ENCODE measurements at regions not wholly inside any gene's neighbourhood (a gene's known extent, or its start where the extent isn't known, plus 50 kb on each side); places are given as distances from the start of the nearest gene placed in this dataset.

DNA sequence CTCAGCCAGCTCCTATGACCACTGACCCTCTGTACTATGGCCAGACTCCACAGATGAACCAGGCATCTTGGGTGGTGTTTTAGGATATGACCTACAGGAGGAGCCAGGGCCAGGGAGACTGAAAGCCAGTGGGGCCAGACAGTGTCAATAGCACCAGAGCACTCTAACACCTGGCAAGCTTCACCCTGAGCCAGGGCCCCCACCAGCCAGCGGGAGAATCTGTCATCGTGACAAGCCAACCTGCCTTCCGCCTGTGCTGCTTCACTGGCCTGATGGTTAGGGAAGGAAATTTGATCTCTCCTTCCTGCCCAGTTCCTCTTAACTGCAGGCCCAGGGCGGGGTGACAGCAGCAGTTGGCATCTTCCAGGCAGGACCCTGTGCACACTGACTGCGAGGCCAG, 222.4 kb downstream of the UQCRFS1 start:
- BruUV-seq (replicated peaks) = no TSS peak
- SMC1A ChIA-PET (ENCODE audit: uncharacterized antibody, unreplicated experiment) = no interaction called here
- 23% methylated on average over 5 of the region's 5 CpGs for WGBS (ENCODE audit: insufficient coverage, insufficient replicate concordance, low lambda C conversion rate, missing lambda C conversion rate)

GRCh38 chr19:28989739-28990138, 223.2 kb downstream of the UQCRFS1 start:
- no peak overlapping the region for H2AFZ ChIP-seq (ENCODE audit: control insufficient read depth, low read depth, low read length)
- ATAC-seq (no peak), DNase-seq (ENCODE audit: low read depth, low spot score) (no peak), FAIRE-seq (no peak)
- no peak overlapping the region for H3K9ac ChIP-seq (ENCODE audit: control insufficient read depth, insufficient read depth, low read length)
- ChIA-PET RAD21 (ENCODE audit: unreplicated experiment) (no interaction called here), SMC1A (ENCODE audit: uncharacterized antibody, unreplicated experiment) (no interaction called here), CTCF (no interaction called here), POLR2A (no interaction called here)
- H3K4me1 ChIP-seq (ENCODE audit: control insufficient read depth, insufficient read depth, low read length) = no peaks in the 10 kb centered on the region
- H3K4me3 ChIP-seq = no peak overlapping the region
- H4K20me1 ChIP-seq (ENCODE audit: control insufficient read depth, insufficient read depth) = no peaks in the 10 kb centered on the region
- in situ Hi-C loops (cut with MboI) = no loop called here
- no TSS peak for BruUV-seq (replicated peaks)
- WGBS (ENCODE audit: insufficient coverage, insufficient replicate concordance, low lambda C conversion rate, missing lambda C conversion rate) = 13% methylated on average over 6 of the region's 6 CpGs
- no peaks in the 10 kb centered on the region for H3K79me2 ChIP-seq (ENCODE audit: control insufficient read depth, insufficient read depth, low read length)
- H3K36me3 ChIP-seq (ENCODE audit: control insufficient read depth in 2 of 2, insufficient read depth in 2 of 2, low read length in 1 of 2) = no peaks in the 10 kb centered on the region
- H3K4me2 ChIP-seq (ENCODE audit: control insufficient read depth, insufficient read depth) = no peak overlapping the region
- H3K27me3 ChIP-seq (replicated peaks in 1 of 2; ENCODE audit: control insufficient read depth in 2 of 2, insufficient read depth in 2 of 2, low read length in 1 of 2) = no peaks in the 10 kb centered on the region
- TF ChIP-seq, protein P1, sequence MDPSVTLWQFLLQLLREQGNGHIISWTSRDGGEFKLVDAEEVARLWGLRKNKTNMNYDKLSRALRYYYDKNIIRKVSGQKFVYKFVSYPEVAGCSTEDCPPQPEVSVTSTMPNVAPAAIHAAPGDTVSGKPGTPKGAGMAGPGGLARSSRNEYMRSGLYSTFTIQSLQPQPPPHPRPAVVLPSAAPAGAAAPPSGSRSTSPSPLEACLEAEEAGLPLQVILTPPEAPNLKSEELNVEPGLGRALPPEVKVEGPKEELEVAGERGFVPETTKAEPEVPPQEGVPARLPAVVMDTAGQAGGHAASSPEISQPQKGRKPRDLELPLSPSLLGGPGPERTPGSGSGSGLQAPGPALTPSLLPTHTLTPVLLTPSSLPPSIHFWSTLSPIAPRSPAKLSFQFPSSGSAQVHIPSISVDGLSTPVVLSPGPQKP (IDR thresholded peaks at IDR 0.05; ENCODE audit: low read depth, low read length) = no peak
- no peak for TF ChIP-seq MYC (IDR thresholded peaks at IDR 0.05; ENCODE audit: insufficient read depth, insufficient read length, insufficient replicate concordance, low read length, severe bottlenecking)
- TF ChIP-seq NFIC (IDR thresholded peaks at IDR 0.05; ENCODE audit: low read depth, low read length) = no peak
- TF ChIP-seq, protein P2, sequence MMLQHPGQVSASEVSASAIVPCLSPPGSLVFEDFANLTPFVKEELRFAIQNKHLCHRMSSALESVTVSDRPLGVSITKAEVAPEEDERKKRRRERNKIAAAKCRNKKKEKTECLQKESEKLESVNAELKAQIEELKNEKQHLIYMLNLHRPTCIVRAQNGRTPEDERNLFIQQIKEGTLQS (IDR thresholded peaks at IDR 0.05; ENCODE audit: borderline replicate concordance, extremely low read depth, low read depth, low read length) = no peak
- no peak for TF ChIP-seq NBN (IDR thresholded peaks at IDR 0.05)
- TF ChIP-seq, protein P3, sequence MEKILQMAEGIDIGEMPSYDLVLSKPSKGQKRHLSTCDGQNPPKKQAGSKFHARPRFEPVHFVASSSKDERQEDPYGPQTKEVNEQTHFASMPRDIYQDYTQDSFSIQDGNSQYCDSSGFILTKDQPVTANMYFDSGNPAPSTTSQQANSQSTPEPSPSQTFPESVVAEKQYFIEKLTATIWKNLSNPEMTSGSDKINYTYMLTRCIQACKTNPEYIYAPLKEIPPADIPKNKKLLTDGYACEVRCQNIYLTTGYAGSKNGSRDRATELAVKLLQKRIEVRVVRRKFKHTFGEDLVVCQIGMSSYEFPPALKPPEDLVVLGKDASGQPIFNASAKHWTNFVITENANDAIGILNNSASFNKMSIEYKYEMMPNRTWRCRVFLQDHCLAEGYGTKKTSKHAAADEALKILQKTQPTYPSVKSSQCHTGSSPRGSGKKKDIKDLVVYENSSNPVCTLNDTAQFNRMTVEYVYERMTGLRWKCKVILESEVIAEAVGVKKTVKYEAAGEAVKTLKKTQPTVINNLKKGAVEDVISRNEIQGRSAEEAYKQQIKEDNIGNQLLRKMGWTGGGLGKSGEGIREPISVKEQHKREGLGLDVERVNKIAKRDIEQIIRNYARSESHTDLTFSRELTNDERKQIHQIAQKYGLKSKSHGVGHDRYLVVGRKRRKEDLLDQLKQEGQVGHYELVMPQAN (conservative IDR thresholded peaks at IDR 0.05) = no peak
- no peak overlapping the region for H3K27ac ChIP-seq (ENCODE audit: control insufficient read depth, insufficient read depth)
- H3K9me3 ChIP-seq (replicated peaks; ENCODE audit: control insufficient read depth, insufficient read depth, low read length) = no peaks in the 10 kb centered on the region; the same call in 2 of the 3 replicates
- intact Hi-C loops (cut with micrococcal nuclease; ENCODE audit: unreplicated experiment) = no loop called here

More for the DNA sequence above, 222.4 kb downstream of the UQCRFS1 start:
- CTCF ChIA-PET = no interaction called here
- RAD21 ChIA-PET (ENCODE audit: unreplicated experiment) = no interaction called here
- intact Hi-C loops (cut with micrococcal nuclease; ENCODE audit: unreplicated experiment) = no loop called here
- no peak for FAIRE-seq
- H3K9ac ChIP-seq (ENCODE audit: control insufficient read depth, insufficient read depth, low read length) = no peak overlapping the region
- no peak for ATAC-seq
- DNase-seq (ENCODE audit: low read depth, low spot score) = no peak
- H3K27me3 ChIP-seq (replicated peaks in 1 of 2; ENCODE audit: control insufficient read depth in 2 of 2, insufficient read depth in 2 of 2, low read length in 1 of 2) = no peaks in the 10 kb centered on the region
- POLR2A ChIA-PET = no interaction called here
- TF ChIP-seq PAX8 (IDR thresholded peaks at IDR 0.05) = no peak
- TF ChIP-seq SREBF1 (IDR thresholded peaks at IDR 0.05; ENCODE audit: low read length) = no peak
- TF ChIP-seq SIN3A (IDR thresholded peaks at IDR 0.05; ENCODE audit: low read depth, low read length) = no peak
- TF ChIP-seq TCF3 (IDR thresholded peaks at IDR 0.05; ENCODE audit: borderline replicate concordance, insufficient read depth, low read depth, low read length) = no peak
- TF ChIP-seq PML (IDR thresholded peaks at IDR 0.05; ENCODE audit: low read length) = no peak
- no peak overlapping the region for H3K4me2 ChIP-seq (ENCODE audit: control insufficient read depth, insufficient read depth)
- no peaks in the 10 kb centered on the region for H3K36me3 ChIP-seq (ENCODE audit: control insufficient read depth in 2 of 2, insufficient read depth in 2 of 2, low read length in 1 of 2)
- H3K79me2 ChIP-seq (ENCODE audit: control insufficient read depth, insufficient read depth, low read length) = no peaks in the 10 kb centered on the region
- no peaks in the 10 kb centered on the region for H4K20me1 ChIP-seq (ENCODE audit: control insufficient read depth, insufficient read depth)
- no peaks in the 10 kb centered on the region for H3K4me1 ChIP-seq (ENCODE audit: control insufficient read depth, insufficient read depth, low read length)
- in situ Hi-C loops (cut with MboI) = no loop called here
- H3K4me3 ChIP-seq = no peak overlapping the region
- no peak overlapping the region for H2AFZ ChIP-seq (ENCODE audit: control insufficient read depth, low read depth, low read length)
- no peak overlapping the region for H3K27ac ChIP-seq (ENCODE audit: control insufficient read depth, insufficient read depth)
- no peaks in the 10 kb centered on the region; the same call in 2 of the 3 replicates for H3K9me3 ChIP-seq (replicated peaks; ENCODE audit: control insufficient read depth, insufficient read depth, low read length)
